Activated CD8-positive, alpha-beta memory T cell treated with anti-CD3 and anti-CD28 coated beads for 4 hours (primary cell): ENCODE measurements at regions not wholly inside any gene's neighbourhood (a gene's known extent, or its start where the extent isn't known, plus 50 kb on each side); places are given as distances from the start of the nearest gene placed in this dataset.
"Not testable (repeated sequence)": the region's sequence is repeated elsewhere in the genome, so short reads cannot be mapped to it uniquely, and the experiment has no call there.

Experiments used
- DNase-seq, 2 donors: peaks; one replicate each; pipeline ENCODE4 v3.0.0-alpha.2; 2020; ENCODE audit warnings: low read depth in 2 of 2

- no peak for DNase-seq
Observed at GRCh38 chr2:128612628-128613027, 294.0 kb upstream of the HS6ST1 start.

GRCh38 chr2:128613351-128613750, 294.7 kb upstream of the HS6ST1 start:
- DNase-seq, result no peak

- no peak for DNase-seq
Observed at GRCh38 chr2:128613876-128614275, 295.2 kb upstream of the HS6ST1 start.

GRCh38 chr2:128614907-128615306, 296.2 kb upstream of the HS6ST1 start:
- not testable (repeated sequence) for DNase-seq

GRCh38 chr2:128615571-128615970, 296.9 kb upstream of the HS6ST1 start:
- DNase-seq, result no peak

GRCh38 chr2:128617029-128617590, 298.4 kb upstream of the HS6ST1 start:
- DNase-seq, result no peak

GRCh38 chr2:128617661-128618060, 299.0 kb upstream of the HS6ST1 start:
- no peak for DNase-seq

GRCh38 chr2:128618642-128619041, 300.0 kb upstream of the HS6ST1 start:
- DNase-seq, result no peak

- DNase-seq, result no peak
Observed at GRCh38 chr2:128619471-128620325, 301.0 kb upstream of the HS6ST1 start.

- no peak for DNase-seq
Observed at GRCh38 chr2:128621074-128621473, 302.4 kb upstream of the HS6ST1 start.

- no peak for DNase-seq
Observed at GRCh38 chr2:128622371-128622770, 303.7 kb upstream of the HS6ST1 start.

- no peak for DNase-seq
Observed at GRCh38 chr2:128622955-128623620, 304.4 kb upstream of the HS6ST1 start.

GRCh38 chr2:128623776-128624761, 305.4 kb upstream of the HS6ST1 start:
- DNase-seq, result no peak

GRCh38 chr2:128624956-128625355, 306.3 kb upstream of the HS6ST1 start:
- no peak for DNase-seq

GRCh38 chr2:128625421-128625820, 306.8 kb upstream of the HS6ST1 start:
- DNase-seq, result no peak

GRCh38 chr2:128625963-128626759, 307.5 kb upstream of the HS6ST1 start:
- DNase-seq, result no peak

- DNase-seq, result no peak
Observed at GRCh38 chr2:128626760-128627511, 308.3 kb upstream of the HS6ST1 start.

GRCh38 chr2:128628206-128628605, 309.5 kb upstream of the HS6ST1 start:
- DNase-seq, result no peak

- no peak for DNase-seq
Observed at GRCh38 chr2:128628996-128629395, 310.3 kb upstream of the HS6ST1 start.
